Activated T-cell treated with anti-CD3 and anti-CD28 coated beads, Interleukin-2, amount 50 U/mL, for 24 hours (primary cell): ENCODE measurements at regions not wholly inside any gene's neighbourhood (a gene's known extent, or its start where the extent isn't known, plus 50 kb on each side); places are given as distances from the start of the nearest gene placed in this dataset.
"Not testable (repeated sequence)": the region's sequence is repeated elsewhere in the genome, so short reads cannot be mapped to it uniquely, and the experiment has no call there.

Experiments
- DNase-seq: peaks from one replicate; pipeline ENCODE4 v3.0.0-alpha.2; 2020
- H3K27ac Mint-ChIP-seq: 2 replicates; pipeline ENCODE4 v1.8.0; 2020; ENCODE audit warnings: mild to moderate bottlenecking, mixed read lengths
- H3K27me3 Mint-ChIP-seq: 2 replicates; pipeline ENCODE4 v1.8.0; 2020; ENCODE audit warnings: mixed read lengths
- H3K36me3 Mint-ChIP-seq: 2 replicates; pipeline ENCODE4 v1.8.0; 2020; ENCODE audit warnings: low read depth, mixed read lengths
- H3K4me1 Mint-ChIP-seq: 2 replicates; pipeline ENCODE4 v1.8.0; 2020; ENCODE audit warnings: low read depth, mixed read lengths
- H3K4me3 Mint-ChIP-seq: 2 replicates; pipeline ENCODE4 v1.8.0; 2020; ENCODE audit warnings: mild to moderate bottlenecking, moderate library complexity, mixed read lengths
- H3K9me3 Mint-ChIP-seq: 2 replicates; pipeline ENCODE4 v1.8.0; 2020; ENCODE audit warnings: mixed read lengths

DNA sequence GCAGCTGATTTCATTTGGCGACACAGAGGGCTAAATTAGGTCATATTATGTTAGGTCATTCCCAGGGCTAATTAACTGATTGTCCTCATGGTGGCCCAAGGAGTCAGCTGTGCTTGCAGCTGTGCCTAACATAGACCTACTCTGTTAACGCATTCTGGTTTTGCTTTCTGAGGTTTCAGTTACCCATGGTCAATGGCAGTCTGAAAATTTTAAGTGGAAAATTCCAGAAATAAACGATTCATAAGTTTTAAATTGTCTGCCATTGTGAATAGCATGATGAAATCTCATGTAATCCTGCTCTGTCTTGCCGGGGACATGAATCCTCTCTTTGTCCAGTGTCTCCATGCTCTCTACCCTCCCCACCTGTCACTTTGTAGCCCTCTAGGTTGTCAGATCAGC, 168.7 kb downstream of the KCNS3 start:
- H3K4me1 Mint-ChIP-seq, result no peaks in the 10 kb centered on the region
- no peak overlapping the region for H3K27ac Mint-ChIP-seq
- H3K4me3 Mint-ChIP-seq, result no peak overlapping the region
- DNase-seq, result no peak
- H3K36me3 Mint-ChIP-seq, result no peaks in the 10 kb centered on the region
- no peaks in the 10 kb centered on the region for H3K27me3 Mint-ChIP-seq
- no peaks in the 10 kb centered on the region for H3K9me3 Mint-ChIP-seq

DNA sequence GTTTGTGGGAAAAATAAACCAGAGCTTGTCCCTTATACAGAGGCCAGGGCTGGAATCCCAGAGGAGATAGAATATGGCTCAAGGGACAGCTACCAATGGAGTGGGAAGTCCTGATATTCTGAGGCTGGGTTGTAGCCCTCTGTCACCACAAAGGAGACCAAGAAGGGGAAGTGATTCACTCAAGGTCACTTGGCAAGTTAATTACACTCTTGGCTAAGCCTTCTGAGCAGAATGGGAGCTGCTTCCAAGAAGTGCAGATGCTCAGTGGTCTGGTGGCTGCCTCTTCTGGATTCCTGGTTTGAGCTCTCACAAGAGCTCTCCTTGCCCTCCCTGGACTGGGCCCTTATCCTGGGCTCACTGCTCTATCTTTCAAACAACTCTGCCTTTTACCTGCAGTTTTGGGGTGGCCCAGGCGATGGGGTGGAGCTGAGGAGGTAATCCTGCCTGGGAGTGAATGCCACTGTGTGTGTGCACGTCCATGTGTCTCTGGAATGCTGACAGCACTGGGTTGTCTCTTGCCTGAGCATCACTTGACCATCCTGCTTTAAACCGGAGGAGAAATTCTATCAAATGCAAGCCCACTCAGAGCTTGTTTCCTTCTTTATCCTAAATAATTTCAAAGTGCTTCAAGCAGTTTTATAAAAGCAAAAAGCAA, 168.2 kb downstream of the KCNS3 start:
- H3K9me3 Mint-ChIP-seq, result no peaks in the 10 kb centered on the region
- H3K4me1 Mint-ChIP-seq, result no peaks in the 10 kb centered on the region
- H3K4me3 Mint-ChIP-seq, result no peak overlapping the region
- no peaks in the 10 kb centered on the region for H3K27me3 Mint-ChIP-seq
- no peaks in the 10 kb centered on the region for H3K36me3 Mint-ChIP-seq
- H3K27ac Mint-ChIP-seq, result no peak overlapping the region
- DNase-seq, result no peak

DNA sequence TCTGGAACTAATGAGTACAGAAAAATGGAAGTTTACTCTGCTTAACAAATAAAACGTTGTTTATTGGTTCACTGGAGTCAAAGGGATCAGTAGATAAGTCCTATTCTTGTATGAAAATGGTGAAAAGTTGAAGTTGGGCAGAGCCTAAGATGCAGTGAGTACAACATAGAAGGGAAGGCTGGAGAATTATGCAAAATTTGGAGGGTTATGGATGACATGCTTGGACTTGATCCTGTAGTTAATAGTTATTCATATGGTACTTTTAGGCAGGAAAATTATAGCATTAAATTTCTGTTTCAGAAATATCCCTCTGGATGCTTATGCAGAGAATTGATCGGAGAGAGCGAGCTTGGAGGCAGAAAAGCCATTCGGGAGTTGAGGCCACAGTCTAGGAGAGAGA, 167.6 kb downstream of the KCNS3 start:
- Mint-ChIP-seq H3K4me3 (no peak overlapping the region), H3K9me3 (no peaks in the 10 kb centered on the region), H3K4me1 (no peaks in the 10 kb centered on the region), H3K36me3 (no peaks in the 10 kb centered on the region), H3K27me3 (no peaks in the 10 kb centered on the region), H3K27ac (no peak overlapping the region)
- no peak for DNase-seq

DNA sequence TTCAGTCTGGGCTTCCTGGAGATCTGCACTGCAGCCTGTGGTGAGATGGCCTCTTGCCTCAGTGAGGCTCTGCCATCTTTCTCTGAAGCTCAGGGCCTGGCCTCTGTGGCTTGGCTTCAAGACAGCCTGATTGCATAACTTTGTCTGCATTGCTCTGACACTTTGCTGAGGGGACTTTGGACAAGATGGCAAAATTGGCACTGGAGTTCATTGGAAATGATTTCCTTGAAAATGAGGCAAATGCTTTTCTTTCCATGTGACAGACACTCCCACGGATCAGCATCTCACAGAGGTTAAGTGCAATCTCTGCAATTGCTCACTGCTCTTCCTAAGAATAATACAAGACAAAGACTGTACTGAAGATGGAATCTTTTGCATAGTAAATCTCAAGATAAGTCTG, 166.8 kb downstream of the KCNS3 start:
- Mint-ChIP-seq H3K27me3 (no peaks in the 10 kb centered on the region), H3K9me3 (peaks cover 4% of the 10 kb centered on the region), H3K36me3 (no peaks in the 10 kb centered on the region), H3K27ac (no peak overlapping the region), H3K4me3 (no peak overlapping the region), H3K4me1 (no peaks in the 10 kb centered on the region)
- no peak for DNase-seq

- not testable (repeated sequence) for H3K27ac Mint-ChIP-seq, H3K27me3 Mint-ChIP-seq, H3K36me3 Mint-ChIP-seq, H3K4me1 Mint-ChIP-seq, DNase-seq, H3K4me3 Mint-ChIP-seq
- peaks cover 19% of the 10 kb centered on the region for H3K9me3 Mint-ChIP-seq
Measured at GRCh38 chr2:18017381-18017780, 138.9 kb downstream of the KCNS3 start.

- no peak overlapping the region for H3K27ac Mint-ChIP-seq
- DNase-seq, result no peak
- H3K4me3 Mint-ChIP-seq, result no peak overlapping the region
- peaks cover 5% of the 10 kb centered on the region for H3K9me3 Mint-ChIP-seq
- H3K27me3 Mint-ChIP-seq, result no peaks in the 10 kb centered on the region
- H3K4me1 Mint-ChIP-seq, result no peaks in the 10 kb centered on the region
- no peaks in the 10 kb centered on the region for H3K36me3 Mint-ChIP-seq
Measured at GRCh38 chr2:18009891-18010290, 131.4 kb downstream of the KCNS3 start.

DNA sequence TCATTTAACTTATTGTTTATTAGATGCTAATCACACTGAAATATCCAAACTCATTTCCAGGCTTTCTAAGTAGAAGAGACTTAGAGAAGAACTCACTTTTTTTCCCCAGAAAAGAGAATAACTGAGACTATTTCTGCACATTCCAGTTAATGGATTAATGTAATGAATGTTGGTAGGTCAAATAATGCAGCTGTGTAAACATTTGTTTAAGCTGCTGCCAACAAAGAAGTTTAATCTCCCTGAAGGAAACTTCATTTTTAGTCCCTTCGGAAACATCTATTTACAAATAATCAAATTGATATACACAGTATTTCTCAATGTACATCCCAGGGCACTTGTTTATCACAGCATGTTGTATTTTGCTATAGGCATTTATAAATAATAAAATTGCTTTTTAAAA, 126.9 kb downstream of the KCNS3 start:
- no peaks in the 10 kb centered on the region for H3K4me1 Mint-ChIP-seq
- H3K27me3 Mint-ChIP-seq, result no peaks in the 10 kb centered on the region
- no peak overlapping the region for H3K4me3 Mint-ChIP-seq
- H3K27ac Mint-ChIP-seq, result no peak overlapping the region
- no peaks in the 10 kb centered on the region for H3K36me3 Mint-ChIP-seq
- peaks cover 8% of the 10 kb centered on the region for H3K9me3 Mint-ChIP-seq
- DNase-seq, result no peak

- Mint-ChIP-seq H3K4me3 (no peak overlapping the region), H3K36me3 (no peaks in the 10 kb centered on the region), H3K27me3 (peaks cover under 1% of the 10 kb centered on the region), H3K27ac (no peak overlapping the region), H3K9me3 (peaks cover 9% of the 10 kb centered on the region), H3K4me1 (no peaks in the 10 kb centered on the region)
- DNase-seq, result no peak
Measured at GRCh38 chr2:18001671-18002070, 123.2 kb downstream of the KCNS3 start.

DNA sequence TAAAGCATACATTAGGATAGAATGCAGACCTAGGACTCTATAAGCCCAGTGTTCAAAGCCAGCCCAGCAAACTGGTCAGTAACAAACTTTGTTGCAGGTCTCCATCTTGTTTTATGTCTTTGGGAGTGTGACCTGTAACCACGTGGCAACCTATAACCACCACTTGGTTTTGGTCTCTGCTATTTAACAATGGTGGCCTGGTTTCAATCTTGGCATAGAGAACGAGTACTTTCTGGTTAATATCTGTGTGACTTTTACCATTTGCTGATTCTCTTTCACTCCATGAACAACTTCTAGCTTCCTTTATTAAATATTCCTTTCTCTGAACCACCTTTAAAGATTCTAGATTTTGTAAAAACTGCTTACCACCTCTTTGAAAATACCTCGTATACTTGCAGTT, 118.5 kb downstream of the KCNS3 start:
- DNase-seq, result no peak
- peaks cover 11% of the 10 kb centered on the region for H3K9me3 Mint-ChIP-seq
- peaks cover 3% of the 10 kb centered on the region for H3K27me3 Mint-ChIP-seq
- no peak overlapping the region for H3K4me3 Mint-ChIP-seq
- H3K27ac Mint-ChIP-seq, result no peak overlapping the region
- H3K4me1 Mint-ChIP-seq, result no peaks in the 10 kb centered on the region
- no peaks in the 10 kb centered on the region for H3K36me3 Mint-ChIP-seq

DNA sequence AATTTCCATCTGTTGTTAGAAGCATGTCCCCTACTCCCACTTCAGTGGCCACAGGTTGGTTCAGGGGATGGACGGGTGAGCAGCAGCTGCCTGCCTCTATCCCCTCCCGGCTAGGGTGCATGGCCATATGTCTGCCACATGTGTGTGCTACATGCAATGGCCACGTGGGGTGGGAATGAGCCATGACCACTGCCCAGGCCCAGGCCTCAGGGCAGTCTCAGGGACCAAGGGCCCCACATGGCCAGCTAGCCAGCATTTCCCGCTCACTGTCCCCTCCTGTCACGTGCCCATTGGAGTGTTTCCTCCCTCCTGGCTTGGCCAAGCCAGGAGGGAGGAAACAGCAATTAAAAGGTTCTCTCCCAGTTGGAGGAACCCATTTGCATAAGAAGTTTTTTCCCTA, 117.1 kb downstream of the KCNS3 start:
- Mint-ChIP-seq H3K36me3 (no peaks in the 10 kb centered on the region), H3K27ac (no peak overlapping the region), H3K4me3 (no peak overlapping the region), H3K27me3 (peaks cover 3% of the 10 kb centered on the region), H3K9me3 (peaks cover 9% of the 10 kb centered on the region), H3K4me1 (no peaks in the 10 kb centered on the region)
- DNase-seq, result no peak
